ENCODE measurements at regions not wholly inside any gene's neighbourhood (a gene's known extent, or its start where the extent isn't known, plus 50 kb on each side); places are given as distances from the start of the nearest gene placed in this dataset.

DNA sequence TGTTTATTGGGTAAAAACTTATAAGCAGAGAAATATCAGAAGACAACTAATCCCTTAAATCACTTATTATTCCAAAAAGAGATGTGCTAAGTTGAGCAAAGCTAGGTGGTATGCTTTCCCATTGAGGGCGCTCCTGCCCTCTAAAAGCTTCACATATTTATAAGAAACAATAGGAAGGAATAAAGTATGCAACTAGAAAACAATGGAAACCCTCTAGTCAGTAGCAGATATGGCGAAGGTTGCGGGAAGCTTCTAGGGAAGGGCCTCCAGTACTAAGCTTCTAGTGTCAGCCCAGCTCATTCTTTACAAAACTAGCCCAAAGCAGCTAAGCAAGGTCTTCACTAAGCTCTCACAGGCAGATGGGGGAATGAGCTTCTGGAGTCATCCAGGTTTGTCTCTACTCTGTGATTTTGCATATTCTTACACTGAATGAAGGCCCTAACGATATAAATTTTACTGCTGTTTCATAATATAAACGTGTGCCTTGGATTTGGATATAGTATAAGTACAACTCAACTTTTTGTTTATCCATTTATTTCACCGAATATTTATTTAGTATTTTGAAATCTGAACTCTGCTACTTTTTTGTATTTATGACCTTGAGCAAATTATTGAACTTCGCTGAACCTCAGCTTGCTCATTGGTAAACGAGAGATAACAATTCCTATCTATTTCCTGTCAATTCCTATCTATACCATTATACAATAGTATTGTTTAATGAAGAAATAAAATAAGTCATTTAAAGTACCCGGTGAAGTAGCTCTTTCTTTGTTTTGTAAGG, 571.4 kb downstream of the ELAVL2 start:
- Histone ChIP-seq H3K4me1 (ENCODE audit: control insufficient read depth, insufficient read depth, low read length) (peaks cover 4% of the 10 kb centered on the region), H3K4me3 (ENCODE audit: low read length) (no peak overlapping the region), H3K27me3 (ENCODE audit: control insufficient read depth, insufficient read depth, low read length) (no peaks in the 10 kb centered on the region), H3K4me2 (ENCODE audit: low read length) (no peak overlapping the region), H3K9me3 (replicated peaks; ENCODE audit: low read length) (no peaks in the 10 kb centered on the region), H3K36me3 (ENCODE audit: insufficient read depth, low read length) (no peaks in the 10 kb centered on the region), H3K9ac (ENCODE audit: low read depth, low read length) (no peak overlapping the region)

DNA sequence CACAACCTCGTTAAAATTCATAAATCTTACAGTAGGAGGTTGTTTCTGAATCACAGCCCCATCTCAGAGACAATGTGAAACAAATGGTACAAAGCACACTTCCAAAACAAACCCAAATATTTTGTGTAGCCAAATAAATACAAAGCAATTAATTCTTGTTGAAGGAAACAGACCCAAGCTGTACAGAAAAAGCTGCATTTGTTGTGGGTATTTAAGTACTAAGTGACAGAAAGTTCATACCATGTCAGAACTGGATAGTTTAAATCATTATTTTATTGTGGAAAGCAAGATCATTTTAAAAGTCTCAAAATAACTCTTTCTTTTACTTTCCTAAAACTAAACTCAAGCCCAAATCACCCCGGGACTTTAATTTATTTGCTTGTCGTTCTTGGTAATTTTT, 570.7 kb downstream of the ELAVL2 start:
- no peaks in the 10 kb centered on the region for H3K27me3 ChIP-seq (ENCODE audit: control insufficient read depth, insufficient read depth, low read length)
- no peaks in the 10 kb centered on the region for H3K9me3 ChIP-seq (replicated peaks; ENCODE audit: low read length)
- peaks cover 4% of the 10 kb centered on the region for H3K4me1 ChIP-seq (ENCODE audit: control insufficient read depth, insufficient read depth, low read length)
- H3K36me3 ChIP-seq (ENCODE audit: insufficient read depth, low read length), result no peaks in the 10 kb centered on the region
- H3K4me3 ChIP-seq (ENCODE audit: low read length), result no peak overlapping the region
- no peak overlapping the region for H3K9ac ChIP-seq (ENCODE audit: low read depth, low read length)
- H3K4me2 ChIP-seq (ENCODE audit: low read length), result no peak overlapping the region

DNA sequence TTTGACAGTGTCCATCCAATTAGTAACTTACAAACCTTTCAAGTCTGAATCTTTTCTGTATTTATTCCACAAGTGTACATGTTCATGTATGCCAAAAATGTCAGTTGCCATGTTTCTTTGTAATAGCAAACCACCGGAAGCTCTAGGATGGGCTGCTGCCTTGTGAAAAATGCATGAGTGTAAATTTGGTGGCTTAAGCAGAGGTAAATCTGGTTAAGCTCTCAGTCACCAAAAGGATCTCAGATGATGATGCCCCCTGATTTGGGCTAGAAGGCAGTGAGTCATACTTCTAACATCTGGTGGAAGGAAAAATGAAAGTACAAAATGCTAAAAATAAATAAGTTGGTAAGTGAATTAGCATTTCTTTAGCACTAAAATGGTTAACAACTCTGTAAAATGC, 567.5 kb downstream of the ELAVL2 start:
- Histone ChIP-seq H3K27me3 (ENCODE audit: control insufficient read depth, insufficient read depth, low read length) (no peaks in the 10 kb centered on the region), H3K4me2 (ENCODE audit: low read length) (no peak overlapping the region), H3K4me3 (ENCODE audit: low read length) (no peak overlapping the region), H3K36me3 (ENCODE audit: insufficient read depth, low read length) (no peaks in the 10 kb centered on the region), H3K9me3 (replicated peaks; ENCODE audit: low read length) (no peaks in the 10 kb centered on the region), H3K9ac (ENCODE audit: low read depth, low read length) (no peak overlapping the region), H3K4me1 (ENCODE audit: control insufficient read depth, insufficient read depth, low read length) (peaks cover 4% of the 10 kb centered on the region)

DNA sequence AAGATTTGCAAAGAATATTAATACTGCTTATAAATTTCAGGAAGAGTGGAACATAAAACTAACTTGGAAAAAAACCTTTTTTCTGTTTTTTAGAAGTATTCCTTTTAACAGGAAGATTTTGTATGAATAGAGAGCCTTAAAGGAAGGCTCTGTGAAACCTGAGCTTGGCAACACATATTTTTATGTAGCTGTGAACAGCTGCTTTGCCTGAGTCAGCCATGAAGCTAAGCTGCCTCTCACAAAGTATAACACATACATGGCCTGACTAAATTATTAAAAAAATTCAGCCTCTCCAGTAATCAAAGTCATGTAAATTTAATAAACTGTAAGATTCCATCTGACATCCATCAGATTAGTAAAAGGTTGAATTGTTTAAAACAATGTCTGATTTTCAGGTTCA, 547.5 kb downstream of the ELAVL2 start:
- H3K9ac ChIP-seq (ENCODE audit: low read depth, low read length), result no peak overlapping the region
- no peaks in the 10 kb centered on the region for H3K9me3 ChIP-seq (replicated peaks; ENCODE audit: low read length)
- no peak overlapping the region for H3K4me3 ChIP-seq (ENCODE audit: low read length)
- peaks cover 3% of the 10 kb centered on the region for H3K4me1 ChIP-seq (ENCODE audit: control insufficient read depth, insufficient read depth, low read length)
- no peaks in the 10 kb centered on the region for H3K36me3 ChIP-seq (ENCODE audit: insufficient read depth, low read length)
- no peak overlapping the region for H3K4me2 ChIP-seq (ENCODE audit: low read length)
- no peaks in the 10 kb centered on the region for H3K27me3 ChIP-seq (ENCODE audit: control insufficient read depth, insufficient read depth, low read length)

DNA sequence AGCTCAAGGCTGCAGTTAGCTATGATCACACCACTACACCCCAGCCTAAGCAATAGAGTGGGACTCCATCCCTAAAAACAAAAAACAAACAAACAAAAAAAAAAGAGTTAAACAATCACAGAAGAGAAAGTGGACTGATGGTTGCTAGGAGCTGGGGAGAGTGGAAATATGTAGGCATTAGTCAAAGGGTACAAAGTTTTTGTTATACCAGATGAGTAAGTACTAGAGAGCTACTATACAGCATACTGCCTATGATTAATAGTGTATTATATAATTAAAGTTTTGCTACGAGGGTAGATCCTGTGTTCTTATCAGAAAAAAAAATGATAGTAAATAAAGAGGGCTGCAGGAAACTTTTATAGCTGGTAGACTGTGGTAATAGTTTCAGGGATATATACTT, 538.6 kb downstream of the ELAVL2 start:
- Histone ChIP-seq H3K9ac (ENCODE audit: low read depth, low read length) (no peak overlapping the region), H3K9me3 (replicated peaks; ENCODE audit: low read length) (no peaks in the 10 kb centered on the region), H3K4me1 (ENCODE audit: control insufficient read depth, insufficient read depth, low read length) (no peaks in the 10 kb centered on the region), H3K27me3 (ENCODE audit: control insufficient read depth, insufficient read depth, low read length) (no peaks in the 10 kb centered on the region), H3K36me3 (ENCODE audit: insufficient read depth, low read length) (no peaks in the 10 kb centered on the region), H3K4me3 (ENCODE audit: low read length) (no peak overlapping the region), H3K4me2 (ENCODE audit: low read length) (no peak overlapping the region)

DNA sequence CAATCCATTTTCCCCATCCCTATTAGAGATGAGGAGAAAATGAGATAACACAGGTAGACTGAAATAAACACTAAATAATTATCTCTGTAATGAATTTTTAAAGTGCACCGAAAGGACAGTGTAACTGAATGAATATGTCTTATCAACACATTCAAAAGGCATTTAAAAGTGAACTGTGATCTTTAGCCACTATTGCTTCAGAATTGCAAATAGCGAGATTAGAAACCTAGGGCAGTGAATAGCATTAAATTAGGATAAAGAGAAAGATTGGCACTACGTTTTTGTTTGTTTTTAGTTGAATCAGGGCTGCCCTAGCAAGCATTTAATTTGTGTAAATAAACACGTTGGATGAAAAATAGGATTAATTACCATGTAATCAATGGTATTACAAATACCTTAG, 537.5 kb downstream of the ELAVL2 start:
- H3K4me3 ChIP-seq (ENCODE audit: low read length), result no peak overlapping the region
- no peaks in the 10 kb centered on the region for H3K9me3 ChIP-seq (replicated peaks; ENCODE audit: low read length)
- H3K9ac ChIP-seq (ENCODE audit: low read depth, low read length), result no peak overlapping the region
- H3K4me1 ChIP-seq (ENCODE audit: control insufficient read depth, insufficient read depth, low read length), result no peaks in the 10 kb centered on the region
- no peaks in the 10 kb centered on the region for H3K27me3 ChIP-seq (ENCODE audit: control insufficient read depth, insufficient read depth, low read length)
- H3K36me3 ChIP-seq (ENCODE audit: insufficient read depth, low read length), result no peaks in the 10 kb centered on the region
- no peak overlapping the region for H3K4me2 ChIP-seq (ENCODE audit: low read length)

DNA sequence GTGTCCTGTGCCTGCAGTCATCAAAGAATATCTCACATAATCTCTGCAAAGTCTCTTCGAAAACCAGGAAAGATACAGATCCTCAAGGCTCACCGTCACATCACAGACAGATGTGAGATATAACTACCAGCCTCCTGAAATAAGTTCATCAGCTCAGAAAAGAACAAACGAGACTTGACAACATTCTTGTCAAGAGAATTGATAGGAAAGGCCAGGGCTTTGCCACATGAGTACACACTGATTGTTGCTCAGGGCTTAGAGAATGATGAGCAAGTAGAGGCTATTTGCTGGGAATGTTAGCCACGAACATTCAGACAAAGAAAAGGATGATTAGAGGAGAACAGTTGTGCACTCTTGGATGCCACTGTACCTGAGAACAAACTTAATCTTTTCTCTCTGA, 535.1 kb downstream of the ELAVL2 start:
- Histone ChIP-seq H3K4me3 (ENCODE audit: low read length) (no peak overlapping the region), H3K4me1 (ENCODE audit: control insufficient read depth, insufficient read depth, low read length) (no peaks in the 10 kb centered on the region), H3K9me3 (replicated peaks; ENCODE audit: low read length) (no peaks in the 10 kb centered on the region), H3K27me3 (ENCODE audit: control insufficient read depth, insufficient read depth, low read length) (no peaks in the 10 kb centered on the region), H3K9ac (ENCODE audit: low read depth, low read length) (no peak overlapping the region), H3K4me2 (ENCODE audit: low read length) (no peak overlapping the region), H3K36me3 (ENCODE audit: insufficient read depth, low read length) (no peaks in the 10 kb centered on the region)

DNA sequence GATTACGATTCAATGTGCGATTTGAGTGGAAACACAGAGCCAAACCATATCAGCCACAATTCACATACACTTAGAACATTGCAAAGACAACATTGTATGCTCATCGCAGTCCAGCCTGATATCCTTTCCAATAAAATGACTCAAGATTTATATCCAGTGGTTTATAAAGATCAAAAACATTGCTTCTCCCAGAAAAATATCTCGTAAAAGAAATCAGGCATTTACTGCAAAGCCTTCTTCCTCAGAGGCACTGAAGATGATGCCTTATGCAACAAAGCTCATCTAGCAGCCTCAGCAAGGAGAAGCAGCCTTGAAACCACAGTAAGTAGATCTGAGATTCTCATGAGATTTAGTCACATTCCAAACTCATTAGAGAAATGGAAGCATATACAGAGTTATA, 523.8 kb downstream of the ELAVL2 start:
- no peaks in the 10 kb centered on the region for H3K36me3 ChIP-seq (ENCODE audit: insufficient read depth, low read length)
- no peak overlapping the region for H3K4me2 ChIP-seq (ENCODE audit: low read length)

DNA sequence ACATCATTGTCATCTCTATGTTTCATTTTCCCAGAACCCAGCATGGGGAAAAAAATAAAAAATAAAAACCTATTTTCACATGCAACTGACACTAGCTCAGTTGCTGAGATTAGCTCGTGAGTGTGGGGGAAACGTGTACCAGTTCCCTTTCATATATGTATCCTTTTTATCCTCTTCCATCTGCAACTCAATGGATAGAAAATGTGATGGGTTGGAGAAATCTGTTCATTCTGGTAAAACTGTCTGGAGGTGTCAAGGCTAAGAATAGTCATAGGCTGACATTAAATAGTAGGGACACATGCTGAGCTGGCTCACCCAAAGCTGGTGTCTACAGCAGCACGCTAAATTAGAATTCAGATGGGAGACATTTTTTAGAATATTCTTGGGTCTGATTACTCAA, 519.3 kb downstream of the ELAVL2 start:
- no peak overlapping the region for H3K4me3 ChIP-seq (ENCODE audit: low read length)
- H3K27me3 ChIP-seq (ENCODE audit: control insufficient read depth, insufficient read depth, low read length), result no peaks in the 10 kb centered on the region
- no peaks in the 10 kb centered on the region for H3K9me3 ChIP-seq (replicated peaks; ENCODE audit: low read length)
- H3K4me1 ChIP-seq (ENCODE audit: control insufficient read depth, insufficient read depth, low read length), result no peaks in the 10 kb centered on the region
- H3K9ac ChIP-seq (ENCODE audit: low read depth, low read length), result no peak overlapping the region
- H3K36me3 ChIP-seq (ENCODE audit: insufficient read depth, low read length), result no peaks in the 10 kb centered on the region
- H3K4me2 ChIP-seq (ENCODE audit: low read length), result no peak overlapping the region

More for the DNA sequence above, 523.8 kb downstream of the ELAVL2 start:
- H3K4me1 ChIP-seq (ENCODE audit: control insufficient read depth, insufficient read depth, low read length), result no peaks in the 10 kb centered on the region
- no peak overlapping the region for H3K9ac ChIP-seq (ENCODE audit: low read depth, low read length)
- H3K9me3 ChIP-seq (replicated peaks; ENCODE audit: low read length), result no peaks in the 10 kb centered on the region
- no peak overlapping the region for H3K4me3 ChIP-seq (ENCODE audit: low read length)
- H3K27me3 ChIP-seq (ENCODE audit: control insufficient read depth, insufficient read depth, low read length), result no peaks in the 10 kb centered on the region

DNA sequence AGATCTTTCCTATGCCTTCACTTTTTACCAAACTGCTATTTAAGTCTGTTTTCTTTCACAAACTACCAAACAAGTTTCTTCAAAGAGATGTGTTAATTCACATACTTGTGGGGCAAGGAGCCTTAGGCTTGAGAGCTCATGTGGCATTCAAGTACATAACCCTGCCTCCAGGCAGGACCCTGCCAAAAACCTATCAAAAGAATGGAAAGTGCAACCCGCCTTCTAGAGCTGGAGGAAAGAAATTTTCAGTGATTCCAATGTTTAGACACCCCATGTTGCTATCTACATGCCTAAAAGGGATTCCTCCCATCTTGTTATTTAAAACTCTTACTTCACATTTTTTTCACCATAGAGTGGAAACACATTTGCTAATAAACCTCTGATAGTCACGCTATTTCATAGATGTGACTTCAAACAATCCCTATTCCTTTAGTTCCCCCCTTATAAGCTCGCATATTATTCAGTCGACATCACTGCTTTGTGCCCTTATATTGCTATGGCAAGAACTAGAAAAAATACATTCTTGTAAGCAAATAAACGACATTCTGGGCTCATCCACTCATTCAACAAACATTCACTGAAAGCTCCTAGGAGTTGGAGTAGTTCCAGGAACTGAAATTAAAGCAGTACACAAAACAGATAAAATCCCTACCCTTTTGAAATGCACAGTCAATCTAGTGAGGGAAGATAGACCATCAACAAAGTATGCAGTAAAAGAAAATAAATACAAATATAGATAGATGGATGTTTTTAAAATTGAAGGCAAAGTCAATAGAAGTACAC, 518.1 kb downstream of the ELAVL2 start:
- Histone ChIP-seq H3K9me3 (replicated peaks; ENCODE audit: low read length) (no peaks in the 10 kb centered on the region), H3K9ac (ENCODE audit: low read depth, low read length) (no peak overlapping the region), H3K4me1 (ENCODE audit: control insufficient read depth, insufficient read depth, low read length) (no peaks in the 10 kb centered on the region), H3K4me3 (ENCODE audit: low read length) (no peak overlapping the region), H3K36me3 (ENCODE audit: insufficient read depth, low read length) (no peaks in the 10 kb centered on the region), H3K27me3 (ENCODE audit: control insufficient read depth, insufficient read depth, low read length) (no peaks in the 10 kb centered on the region), H3K4me2 (ENCODE audit: low read length) (no peak overlapping the region)

DNA sequence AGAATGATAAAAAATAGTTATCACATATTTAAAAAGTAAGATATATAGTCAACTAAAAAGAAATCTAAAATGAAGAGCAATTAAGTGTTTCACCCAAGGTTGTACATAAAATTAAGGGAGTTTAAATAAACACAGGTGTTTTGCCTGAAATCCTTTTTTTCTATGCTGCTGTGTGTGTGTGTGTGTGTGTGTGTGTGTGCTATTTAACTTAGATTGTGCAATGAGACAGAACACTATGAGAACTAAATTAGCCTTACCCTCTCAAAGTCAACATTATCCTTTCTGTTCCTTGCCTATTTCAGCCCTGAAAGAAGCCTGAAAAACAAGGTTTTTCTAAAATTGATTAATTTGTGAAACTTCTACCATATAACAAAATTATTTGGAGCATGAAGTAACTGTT, 516.2 kb downstream of the ELAVL2 start:
- Histone ChIP-seq H3K27me3 (ENCODE audit: control insufficient read depth, insufficient read depth, low read length) (no peaks in the 10 kb centered on the region), H3K9ac (ENCODE audit: low read depth, low read length) (no peak overlapping the region), H3K9me3 (replicated peaks; ENCODE audit: low read length) (no peaks in the 10 kb centered on the region), H3K4me3 (ENCODE audit: low read length) (no peak overlapping the region), H3K4me1 (ENCODE audit: control insufficient read depth, insufficient read depth, low read length) (no peaks in the 10 kb centered on the region), H3K36me3 (ENCODE audit: insufficient read depth, low read length) (no peaks in the 10 kb centered on the region), H3K4me2 (ENCODE audit: low read length) (no peak overlapping the region)

DNA sequence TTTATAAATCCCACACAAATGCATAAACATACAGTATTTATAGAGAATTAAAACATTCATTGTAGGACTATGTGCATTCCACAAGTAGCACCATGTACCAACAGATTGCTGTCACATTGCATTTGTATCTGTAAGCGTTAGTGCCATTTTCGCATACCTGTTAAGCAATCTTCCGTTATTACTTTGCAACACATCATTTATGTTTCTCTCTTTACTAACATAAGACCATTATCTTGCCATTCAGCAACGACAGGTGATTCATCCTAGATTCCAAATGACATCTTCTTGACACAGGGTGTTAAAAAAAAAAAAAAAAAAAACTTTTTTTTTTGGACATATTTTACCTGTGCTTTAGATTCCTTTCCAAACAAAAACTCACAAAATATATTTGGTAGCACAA, 511.8 kb downstream of the ELAVL2 start:
- no peaks in the 10 kb centered on the region for H3K4me1 ChIP-seq (ENCODE audit: control insufficient read depth, insufficient read depth, low read length)
- no peaks in the 10 kb centered on the region for H3K27me3 ChIP-seq (ENCODE audit: control insufficient read depth, insufficient read depth, low read length)
- no peaks in the 10 kb centered on the region for H3K36me3 ChIP-seq (ENCODE audit: insufficient read depth, low read length)
- H3K4me2 ChIP-seq (ENCODE audit: low read length), result no peak overlapping the region
- H3K4me3 ChIP-seq (ENCODE audit: low read length), result no peak overlapping the region
- no peaks in the 10 kb centered on the region for H3K9me3 ChIP-seq (replicated peaks; ENCODE audit: low read length)
- H3K9ac ChIP-seq (ENCODE audit: low read depth, low read length), result no peak overlapping the region
